ENCODE measurements at regions not wholly inside any gene's neighbourhood (a gene's known extent, or its start where the extent isn't known, plus 50 kb on each side); places are given as distances from the start of the nearest gene placed in this dataset.

DNA sequence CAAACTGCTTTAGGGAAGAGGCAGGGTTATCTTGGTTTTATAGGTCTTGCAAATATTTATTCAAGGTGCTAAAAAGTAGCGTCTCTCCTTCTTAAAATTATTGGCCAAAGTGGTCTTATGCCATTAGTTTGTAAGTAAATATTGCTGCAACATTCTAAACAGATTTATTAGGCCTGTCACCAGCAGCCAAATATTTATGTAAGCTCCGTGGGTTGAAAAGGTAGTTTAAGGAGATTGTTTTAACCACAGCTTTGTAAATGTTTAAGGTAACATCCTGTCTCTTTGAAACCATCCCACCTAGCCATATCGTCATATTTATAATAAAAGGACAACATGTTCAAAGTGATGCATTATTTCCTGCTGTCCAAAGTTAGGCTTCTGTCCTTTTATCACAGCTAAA, 210.1 kb upstream of the LNX1 start:
- H4K20me1 ChIP-seq (ENCODE audit: insufficient read depth) = no peaks in the 10 kb centered on the region
- peaks cover 18% of the 10 kb centered on the region for H3K27me3 ChIP-seq (ENCODE audit: insufficient read depth, low read length)
- no peaks in the 10 kb centered on the region for H3K79me2 ChIP-seq (ENCODE audit: insufficient read depth, low read length)
- ATAC-seq (no peak), DNase-seq (ENCODE audit: low read depth, low spot score) (no peak)
- CTCF ChIA-PET = no interaction called here
- BruUV-seq (replicated peaks) = no TSS peak
- no peaks in the 10 kb centered on the region for H3K36me3 ChIP-seq (ENCODE audit: control insufficient read depth in 1 of 2, insufficient read depth in 2 of 2, low read length in 2 of 2)
- H3K9me3 ChIP-seq (ENCODE audit: control insufficient read depth in 1 of 2, insufficient read depth in 1 of 2, low read depth in 1 of 2, low read length in 2 of 2) = no peaks in the 10 kb centered on the region
- no peak overlapping the region for H2AFZ ChIP-seq (ENCODE audit: low read depth, low read length, poor library complexity, severe bottlenecking)
- no peak overlapping the region for H3K4me3 ChIP-seq (replicated peaks in 1 of 2; ENCODE audit: low read depth in 1 of 2, low read length in 2 of 2)
- H3K9me2 ChIP-seq (ENCODE audit: insufficient read depth) = no peaks in the 10 kb centered on the region
- no peak overlapping the region for H3K27ac ChIP-seq (ENCODE audit: low read depth, low read length)
- POLR2A ChIA-PET = no interaction called here
- H3K4me1 ChIP-seq (ENCODE audit: control insufficient read depth in 1 of 2, insufficient read depth in 2 of 2, low read length in 2 of 2) = no peaks in the 10 kb centered on the region
- H3K9ac ChIP-seq (ENCODE audit: low read length) = no peak overlapping the region
- no peak for TF ChIP-seq CBX3 (IDR thresholded peaks at IDR 0.05; ENCODE audit: low read depth)
- no peak for TF ChIP-seq POLR2A (IDR thresholded peaks at IDR 0.05; ENCODE audit: borderline replicate concordance, extremely low read depth, insufficient read depth, insufficient read length)
- TF ChIP-seq SP1 (IDR thresholded peaks at IDR 0.05; ENCODE audit: low read depth) = no peak
- TF ChIP-seq, protein P1, sequence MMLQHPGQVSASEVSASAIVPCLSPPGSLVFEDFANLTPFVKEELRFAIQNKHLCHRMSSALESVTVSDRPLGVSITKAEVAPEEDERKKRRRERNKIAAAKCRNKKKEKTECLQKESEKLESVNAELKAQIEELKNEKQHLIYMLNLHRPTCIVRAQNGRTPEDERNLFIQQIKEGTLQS (IDR thresholded peaks at IDR 0.05) = no peak
- no peak for TF ChIP-seq EZH2phosphoT487 (IDR thresholded peaks at IDR 0.05; ENCODE audit: borderline replicate concordance)
- no peak for TF ChIP-seq CEBPB (IDR thresholded peaks at IDR 0.05; ENCODE audit: low read depth)
- TF ChIP-seq, protein P2, sequence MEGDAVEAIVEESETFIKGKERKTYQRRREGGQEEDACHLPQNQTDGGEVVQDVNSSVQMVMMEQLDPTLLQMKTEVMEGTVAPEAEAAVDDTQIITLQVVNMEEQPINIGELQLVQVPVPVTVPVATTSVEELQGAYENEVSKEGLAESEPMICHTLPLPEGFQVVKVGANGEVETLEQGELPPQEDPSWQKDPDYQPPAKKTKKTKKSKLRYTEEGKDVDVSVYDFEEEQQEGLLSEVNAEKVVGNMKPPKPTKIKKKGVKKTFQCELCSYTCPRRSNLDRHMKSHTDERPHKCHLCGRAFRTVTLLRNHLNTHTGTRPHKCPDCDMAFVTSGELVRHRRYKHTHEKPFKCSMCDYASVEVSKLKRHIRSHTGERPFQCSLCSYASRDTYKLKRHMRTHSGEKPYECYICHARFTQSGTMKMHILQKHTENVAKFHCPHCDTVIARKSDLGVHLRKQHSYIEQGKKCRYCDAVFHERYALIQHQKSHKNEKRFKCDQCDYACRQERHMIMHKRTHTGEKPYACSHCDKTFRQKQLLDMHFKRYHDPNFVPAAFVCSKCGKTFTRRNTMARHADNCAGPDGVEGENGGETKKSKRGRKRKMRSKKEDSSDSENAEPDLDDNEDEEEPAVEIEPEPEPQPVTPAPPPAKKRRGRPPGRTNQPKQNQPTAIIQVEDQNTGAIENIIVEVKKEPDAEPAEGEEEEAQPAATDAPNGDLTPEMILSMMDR (IDR thresholded peaks at IDR 0.05 in 2 of 3, conservative IDR thresholded peaks at IDR 0.05 in 1 of 3; ENCODE audit: borderline replicate concordance in 1 of 3, insufficient read depth in 1 of 3, low read depth in 2 of 3, low read length in 2 of 3) = no peak
- TF ChIP-seq, protein P3, sequence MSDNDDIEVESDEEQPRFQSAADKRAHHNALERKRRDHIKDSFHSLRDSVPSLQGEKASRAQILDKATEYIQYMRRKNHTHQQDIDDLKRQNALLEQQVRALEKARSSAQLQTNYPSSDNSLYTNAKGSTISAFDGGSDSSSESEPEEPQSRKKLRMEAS (IDR thresholded peaks at IDR 0.05) = no peak
- no peak for TF ChIP-seq TCF7L2 (IDR thresholded peaks at IDR 0.05; ENCODE audit: borderline replicate concordance, extremely low read depth, insufficient read depth, insufficient read length)
- TF ChIP-seq EGR1 (IDR thresholded peaks at IDR 0.05; ENCODE audit: low read depth) = no peak
- no peak for TF ChIP-seq SRF (IDR thresholded peaks at IDR 0.05; ENCODE audit: low read depth)
- no peak overlapping the region for H3K4me2 ChIP-seq (ENCODE audit: low read length)
- intact Hi-C loops (cut with micrococcal nuclease) = loop anchor here (10.0 kb wide), 1 partner anchor 787 kb away; no protein-coding TSS in a partner anchor
- RAD21 ChIA-PET (ENCODE audit: low non-redundant PET in 1 of 2, low total read pairs in 2 of 2, uncharacterized antibody in 2 of 2, unreplicated experiment in 2 of 2) = no interaction called here

Measured in HCT116 (cell line).